Ovary (tissue), 7 donors: ENCODE measurements at regions not wholly inside any gene's neighbourhood (a gene's known extent, or its start where the extent isn't known, plus 50 kb on each side); places are given as distances from the start of the nearest gene placed in this dataset.

Experiments
- DNase-seq, 5 donors: peaks; one replicate each; pipeline ENCODE4 v3.0.0-alpha.2; 2019 to 2020
- H3K27ac ChIP-seq, 2 donors: fragments of 200-600 bp; one replicate each; pipeline versions ENCODE4 v1.5.1 to v1.8.0; 2019 to 2022
- H3K27me3 ChIP-seq: fragments of 200-600 bp; one replicate; pipeline ENCODE4 v1.8.0; 2022
- H3K36me3 ChIP-seq: fragments of 200-600 bp; sonication (generic); one replicate; pipeline ENCODE4 v1.5.1; 2019
- H3K4me1 ChIP-seq: one replicate; pipeline ENCODE4 v1.8.1; 2013; ENCODE audit warnings: mild to moderate bottlenecking, moderate library complexity; ENCODE audit not compliant: insufficient read depth
- H3K4me3 ChIP-seq: fragments of 200-600 bp; sonication (generic); one replicate; pipeline ENCODE4 v1.5.1; 2017
- H3K9me3 ChIP-seq, 2 donors: fragments of 200-600 bp in 1 of 2; sonication (generic) in 1 of 2; one replicate each; pipeline versions ENCODE4 v1.5.1 to v1.8.1; 2013 to 2019; ENCODE audit warnings: mild to moderate bottlenecking in 1 of 2, moderate library complexity in 1 of 2
- CTCF ChIP-seq, 3 donors: fragments of 450-650 bp in 2 of 3; fragments of 200-600 bp in 1 of 3; IDR thresholded peaks; one replicate each; pipeline versions ENCODE4 v1.5.1 to v1.8.0; 2016 to 2022; ENCODE audit warnings: antibody characterized with exemption in 3 of 3, mild to moderate bottlenecking in 1 of 3
- EP300 ChIP-seq: sonication (generic); formaldehyde crosslinking; IDR thresholded peaks from one replicate; pipeline ENCODE4 v1.6.1; 2017; ENCODE audit warnings: antibody characterized with exemption
- POLR2A ChIP-seq: fragments of 450-650 bp; IDR thresholded peaks from one replicate; pipeline ENCODE4 v1.6.1; 2017; ENCODE audit warnings: antibody characterized with exemption, mild to moderate bottlenecking, moderate library complexity
- WGBS, 3 donors: extraction: QIAGEN DNeasy Blood & Tissue Kit in 1 of 3; methylation state at CpG; one replicate each; pipeline versions ENCODE4 v1.1.5 to v1.1.7; 2013 to 2017; 5-methylcytosine and 5-hydroxymethylcytosine counted together
- intact Hi-C, 4 donors: fragments of 100-400 bp; cut with DNase I; formaldehyde crosslinking; loops; one replicate each; pipeline versions ENCODE4 v1.11.0 to v1.15.1; 2022 to 2023
- donor health status: DM: no; HTN: no; CAD: no; lungs with moderate emphysema.
- donor health status: DM: no; HTN: no; CAD: no.
- donor health status: Bipolar disorder and iron deficiency.
- donor health status: DM: no; HTN: no; CAD: no.
- donor health status: DM: yes; HTN: yes; CAD: no.

DNA sequence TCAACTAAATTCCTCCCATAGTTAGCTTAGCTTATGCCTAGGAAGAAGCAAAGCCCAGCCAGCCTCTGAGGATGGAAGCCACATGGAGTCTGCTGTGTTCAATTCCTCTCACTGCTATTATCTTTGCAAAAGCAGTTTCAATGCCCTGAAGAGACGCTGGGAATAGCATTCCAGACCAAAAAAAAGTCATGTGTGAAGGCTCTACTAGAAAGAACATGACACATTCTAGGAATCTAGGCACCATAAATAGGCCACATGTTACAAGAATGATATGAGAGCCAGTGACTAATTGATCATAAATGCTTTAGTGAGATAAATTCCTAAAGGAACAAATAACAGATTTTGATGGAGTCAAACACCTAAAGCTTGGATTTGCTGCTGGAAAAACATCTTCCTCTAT, 800.8 kb downstream of the TUSC7 start:
- TF ChIP-seq POLR2A (no peak), EP300 (no peak), CTCF (IDR thresholded peaks at IDR 0.05) (no peak)
- Histone ChIP-seq H3K27me3 (no peaks in the 10 kb centered on the region), H3K4me1 (no peaks in the 10 kb centered on the region), H3K9me3 (no peaks in the 10 kb centered on the region), H3K36me3 (no peaks in the 10 kb centered on the region), H3K4me3 (no peak overlapping the region), H3K27ac (no peak overlapping the region)
- WGBS, 3 donors: 12 to 30% (median 23%) methylated on average over 1 of the region's 1 CpG
- intact Hi-C loops: no loop called here
- DNase-seq: no peak

GRCh38 chr3:117512975-117513374, 803.4 kb downstream of the TUSC7 start:
- Histone ChIP-seq H3K4me3 (no peak overlapping the region), H3K9me3 (no peaks in the 10 kb centered on the region), H3K27ac (no peak overlapping the region), H3K36me3 (no peaks in the 10 kb centered on the region), H3K27me3 (no peaks in the 10 kb centered on the region), H3K4me1 (no peaks in the 10 kb centered on the region)
- no peak for DNase-seq
- intact Hi-C loops: no loop called here
- 24 to 34% (median 26%) methylated on average over 1 of the region's 1 CpG for WGBS, 3 donors
- TF ChIP-seq CTCF (IDR thresholded peaks at IDR 0.05) (no peak), EP300 (no peak), POLR2A (no peak)

DNA sequence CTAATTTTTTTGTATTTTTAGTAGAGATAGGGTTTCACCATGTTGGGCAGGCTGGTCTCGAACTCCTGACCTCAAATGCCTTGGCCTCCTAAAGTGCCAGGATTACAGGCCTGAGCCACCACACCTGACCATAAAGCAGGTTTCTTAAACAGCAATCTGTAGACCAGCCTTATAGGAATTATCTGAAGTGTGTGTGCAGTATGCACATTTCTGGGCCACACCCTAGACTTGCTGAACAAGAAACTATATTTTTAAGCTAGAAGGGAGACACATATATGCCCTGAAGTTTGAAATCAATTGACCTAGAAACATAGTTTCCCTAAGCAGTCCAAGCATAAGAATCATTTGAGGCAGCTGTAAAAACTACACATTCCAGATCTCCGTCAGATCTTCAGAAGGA, 805.7 kb downstream of the TUSC7 start:
- H3K9me3 ChIP-seq: no peaks in the 10 kb centered on the region
- H3K4me3 ChIP-seq: no peak overlapping the region
- WGBS, 3 donors: 89 to 93% (median 92%) methylated on average over 2 of the region's 2 CpGs
- no peaks in the 10 kb centered on the region for H3K4me1 ChIP-seq
- H3K27me3 ChIP-seq: no peaks in the 10 kb centered on the region
- no peak overlapping the region for H3K27ac ChIP-seq
- intact Hi-C loops: no loop called here
- no peak for DNase-seq
- H3K36me3 ChIP-seq: no peaks in the 10 kb centered on the region
- TF ChIP-seq CTCF (IDR thresholded peaks at IDR 0.05): no peak
- TF ChIP-seq EP300: no peak
- no peak for TF ChIP-seq POLR2A

DNA sequence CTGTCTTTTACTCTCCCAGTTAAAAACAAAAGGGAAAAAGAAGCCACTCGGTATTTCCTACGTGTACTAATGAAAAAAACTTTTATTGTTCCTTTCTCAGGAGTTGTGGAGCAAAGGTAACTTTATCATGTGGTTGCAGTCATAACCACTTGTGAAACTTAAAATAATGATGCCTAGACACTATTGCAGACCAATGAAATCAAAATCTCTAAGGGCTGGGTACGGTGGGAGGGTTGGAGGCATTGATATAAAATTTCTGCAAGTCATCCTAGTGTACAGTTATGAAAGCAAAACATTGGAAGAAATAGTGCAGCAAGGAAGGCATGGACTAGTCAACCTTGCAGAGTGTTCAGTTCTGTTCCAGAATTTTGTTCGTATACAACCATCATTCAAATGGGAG, 808.8 kb downstream of the TUSC7 start:
- Histone ChIP-seq H3K36me3 (no peaks in the 10 kb centered on the region), H3K27me3 (no peaks in the 10 kb centered on the region), H3K27ac (no peak overlapping the region), H3K4me1 (no peaks in the 10 kb centered on the region), H3K9me3 (no peaks in the 10 kb centered on the region), H3K4me3 (no peak overlapping the region)
- WGBS, 3 donors: 44 to 63% (median 46%) methylated on average over 4 of the region's 4 CpGs
- intact Hi-C loops: no loop called here
- DNase-seq: no peak
- TF ChIP-seq POLR2A: no peak
- TF ChIP-seq EP300: no peak
- TF ChIP-seq CTCF (IDR thresholded peaks at IDR 0.05): no peak

DNA sequence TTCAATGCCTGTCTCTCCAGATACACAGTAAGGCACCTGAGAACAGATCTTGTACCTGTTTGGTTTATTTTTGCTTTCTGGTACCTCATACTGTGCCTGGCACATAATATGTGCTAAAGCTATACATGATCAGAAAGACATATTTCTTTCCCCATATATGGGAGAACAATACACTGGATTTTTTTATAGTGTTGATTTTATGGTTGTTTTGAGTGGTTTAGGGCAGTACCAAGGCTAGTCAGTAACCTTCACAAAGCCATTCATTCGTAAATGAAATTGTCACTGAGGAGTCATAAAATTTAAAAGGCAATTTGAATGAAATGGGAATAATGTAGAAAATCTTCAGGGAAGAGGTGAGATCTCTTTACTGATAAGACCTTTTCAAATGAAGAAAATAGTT, 810.2 kb downstream of the TUSC7 start:
- no peak for TF ChIP-seq EP300
- 43 to 92% (median 49%) methylated on average over 1 of the region's 1 CpG for WGBS, 3 donors
- Histone ChIP-seq H3K27ac (no peak overlapping the region), H3K9me3 (no peaks in the 10 kb centered on the region), H3K36me3 (no peaks in the 10 kb centered on the region), H3K4me3 (no peak overlapping the region), H3K27me3 (no peaks in the 10 kb centered on the region), H3K4me1 (no peaks in the 10 kb centered on the region)
- DNase-seq: no peak
- intact Hi-C loops: no loop called here
